Adipose tissue (tissue), 3 donors: ENCODE measurements at regions not wholly inside any gene's neighbourhood (a gene's known extent, or its start where the extent isn't known, plus 50 kb on each side); places are given as distances from the start of the nearest gene placed in this dataset.

ENCODE experiments used
- H3K27ac ChIP-seq: one replicate; pipeline ENCODE4 v1.5.1; 2013; ENCODE audit warnings: low read depth, low read length
- WGBS, 3 donors: extraction: QIAGEN DNeasy Blood & Tissue Kit; methylation state at CpG; one replicate each; pipeline ENCODE4 v1.1.7; 2013; 5-methylcytosine and 5-hydroxymethylcytosine counted together
- donor health status: healthy with polysubstance abuse.
- donor health status: Bipolar disorder and iron deficiency.
- donor health status: healthy.

DNA sequence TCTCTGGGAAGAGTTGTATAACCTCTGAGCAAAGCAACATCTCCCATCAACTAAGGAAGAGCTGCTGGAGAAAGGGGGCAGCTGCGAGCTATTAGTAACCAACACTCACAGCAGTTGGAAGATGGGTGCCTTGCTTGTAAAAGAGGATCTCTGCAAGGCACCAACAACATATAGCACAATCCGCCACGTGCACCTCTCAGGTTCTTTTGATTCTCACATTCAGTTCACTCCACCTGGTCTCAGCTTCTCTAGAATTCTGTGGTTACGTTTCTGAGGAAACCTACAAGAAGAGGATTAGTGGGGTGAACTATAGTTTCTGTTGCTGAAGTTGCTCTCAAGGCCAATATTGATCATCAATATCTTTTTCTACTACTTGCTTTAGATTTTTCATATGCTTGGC is 117.1 kb downstream of the RPS24 start:
- WGBS, 3 donors: 87 to 91% (median 89%) methylated on average over 4 of the region's 4 CpGs
- H3K27ac ChIP-seq: no peak overlapping the region

DNA sequence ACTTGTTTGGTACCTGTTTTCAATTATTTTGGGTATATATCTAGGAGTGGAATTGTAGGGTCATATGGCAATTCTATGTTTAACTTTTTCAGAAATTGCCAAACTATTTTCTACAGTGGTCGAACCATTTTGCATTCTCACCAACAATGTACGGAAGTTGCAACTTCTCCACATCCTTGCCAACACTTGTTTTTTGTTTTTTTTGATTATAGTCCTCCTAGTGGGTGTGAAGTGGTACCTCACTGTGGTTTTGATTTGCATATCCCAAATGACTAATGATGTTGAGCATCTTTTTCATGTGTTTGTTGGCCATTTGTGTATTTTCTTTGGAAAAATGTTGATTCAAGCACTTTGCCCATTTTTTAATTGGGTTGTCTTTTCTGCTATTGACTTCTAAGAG is 122.1 kb downstream of the RPS24 start:
- 79 to 88% (median 81%) methylated on average over 2 of the region's 2 CpGs for WGBS, 3 donors
- H3K27ac ChIP-seq: no peak overlapping the region

GRCh38 chr10:78160591-78160990 is 126.9 kb downstream of the RPS24 start:
- no peak overlapping the region for H3K27ac ChIP-seq

GRCh38 chr10:78162853-78163252 is 129.2 kb downstream of the RPS24 start:
- H3K27ac ChIP-seq: no peak overlapping the region
- WGBS, 3 donors: 94 to 96% (median 94%) methylated on average over 3 of the region's 3 CpGs

More at GRCh38 chr10:78160591-78160990, 126.9 kb downstream of the RPS24 start:
- WGBS, 3 donors: 82 to 87% (median 83%) methylated on average over 5 of the region's 5 CpGs

GRCh38 chr10:78164702-78165101 is 131.0 kb downstream of the RPS24 start:
- 73 to 80% (median 75%) methylated on average over 16 of the region's 16 CpGs for WGBS, 3 donors
- no peak overlapping the region for H3K27ac ChIP-seq

- 87 to 98% (median 93%) methylated on average over 4 of the region's 4 CpGs for WGBS, 3 donors
- no peak overlapping the region for H3K27ac ChIP-seq
Observed at GRCh38 chr10:78165172-78165571, 131.5 kb downstream of the RPS24 start.

DNA sequence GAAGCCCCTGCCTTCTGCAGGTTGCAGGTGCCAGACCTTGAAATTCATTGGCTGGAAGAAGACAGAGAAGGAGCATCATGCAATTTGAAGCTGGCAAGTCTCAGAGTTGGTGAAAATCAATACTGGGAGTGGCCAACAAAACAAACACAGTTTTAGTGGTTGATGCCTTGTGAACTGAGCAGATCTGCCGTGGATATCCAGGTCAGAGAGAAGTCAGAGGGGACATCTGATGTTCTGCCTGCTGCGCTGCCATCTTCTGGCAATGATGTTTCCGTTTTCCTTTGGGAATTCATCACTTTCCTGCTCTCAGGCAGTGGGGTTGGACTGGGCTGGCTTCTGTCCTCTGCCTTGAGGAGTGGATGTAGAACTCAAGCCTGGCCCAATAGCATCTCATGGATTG is 132.0 kb downstream of the RPS24 start:
- WGBS, 3 donors: 46 to 81% (median 67%) methylated on average over 3 of the region's 3 CpGs
- no peak overlapping the region for H3K27ac ChIP-seq

DNA sequence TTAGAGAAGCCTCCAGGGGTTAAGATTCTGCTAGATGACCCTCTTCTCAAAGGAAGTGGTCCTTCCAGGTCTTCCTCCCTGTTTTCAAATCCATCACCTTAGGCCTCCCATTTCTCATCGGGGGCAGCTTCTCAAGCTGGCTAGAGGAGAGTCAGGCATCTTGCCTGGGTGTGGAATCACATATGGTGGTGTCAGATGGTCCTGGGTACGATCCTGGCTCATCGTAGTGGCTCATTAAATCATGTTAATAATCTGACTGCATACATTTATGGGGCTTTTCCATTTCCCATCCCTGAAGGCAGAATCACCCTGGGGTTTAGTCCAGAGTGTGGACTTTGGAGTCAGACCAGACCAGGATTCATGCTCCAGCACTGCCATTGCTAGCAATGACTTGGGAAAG is 132.6 kb downstream of the RPS24 start:
- H3K27ac ChIP-seq: no peak overlapping the region
- 86 to 92% (median 91%) methylated on average over 3 of the region's 3 CpGs for WGBS, 3 donors

- WGBS, 3 donors: 62 to 77% (median 73%) methylated on average over 4 of the region's 4 CpGs
- H3K27ac ChIP-seq: no peak overlapping the region
Observed at GRCh38 chr10:78169214-78169613, 135.6 kb downstream of the RPS24 start.

GRCh38 chr10:78170026-78170475 is 136.4 kb downstream of the RPS24 start:
- 77 to 84% (median 79%) methylated on average over 3 of the region's 3 CpGs for WGBS, 3 donors

DNA sequence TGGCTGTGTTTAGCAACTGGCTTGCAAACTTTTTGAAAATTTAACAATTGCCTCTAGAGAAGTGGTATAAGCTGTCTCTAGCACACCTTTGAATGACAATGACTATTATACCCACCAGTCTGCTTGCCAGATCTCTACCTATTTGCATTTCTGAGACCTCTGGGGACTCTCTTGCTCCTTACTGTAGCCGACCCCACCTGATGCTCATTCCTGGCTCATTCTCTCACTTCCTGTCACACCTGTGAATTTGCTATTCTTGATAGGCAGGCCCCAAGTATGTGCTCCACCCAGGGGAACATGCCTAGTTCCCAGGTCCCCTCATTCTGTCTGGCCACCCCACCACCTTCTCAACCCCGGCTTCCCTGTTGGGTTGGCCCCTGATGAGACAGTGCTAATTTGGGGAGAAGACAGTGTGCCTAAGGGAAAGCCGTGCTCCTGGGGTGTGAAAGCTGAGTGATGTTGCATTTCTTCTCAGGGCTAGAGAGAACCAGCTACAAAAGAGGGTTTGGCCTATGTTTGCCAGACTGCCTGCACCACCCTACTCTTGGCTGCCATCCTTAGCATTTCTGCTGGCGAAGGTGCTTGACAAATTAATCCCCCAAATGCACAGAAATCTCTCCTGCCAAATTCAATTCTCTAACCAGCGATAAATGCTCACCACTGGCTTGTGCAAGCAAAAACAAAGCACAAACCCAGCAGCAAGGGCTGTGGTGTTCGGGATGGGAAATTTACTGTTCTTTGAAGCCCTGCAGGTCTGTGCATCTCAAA is 138.2 kb downstream of the RPS24 start:
- 80 to 87% (median 85%) methylated on average over 6 of the region's 6 CpGs for WGBS, 3 donors
- no peak overlapping the region for H3K27ac ChIP-seq

More at GRCh38 chr10:78170026-78170475, 136.4 kb downstream of the RPS24 start:
- no peak overlapping the region for H3K27ac ChIP-seq

DNA sequence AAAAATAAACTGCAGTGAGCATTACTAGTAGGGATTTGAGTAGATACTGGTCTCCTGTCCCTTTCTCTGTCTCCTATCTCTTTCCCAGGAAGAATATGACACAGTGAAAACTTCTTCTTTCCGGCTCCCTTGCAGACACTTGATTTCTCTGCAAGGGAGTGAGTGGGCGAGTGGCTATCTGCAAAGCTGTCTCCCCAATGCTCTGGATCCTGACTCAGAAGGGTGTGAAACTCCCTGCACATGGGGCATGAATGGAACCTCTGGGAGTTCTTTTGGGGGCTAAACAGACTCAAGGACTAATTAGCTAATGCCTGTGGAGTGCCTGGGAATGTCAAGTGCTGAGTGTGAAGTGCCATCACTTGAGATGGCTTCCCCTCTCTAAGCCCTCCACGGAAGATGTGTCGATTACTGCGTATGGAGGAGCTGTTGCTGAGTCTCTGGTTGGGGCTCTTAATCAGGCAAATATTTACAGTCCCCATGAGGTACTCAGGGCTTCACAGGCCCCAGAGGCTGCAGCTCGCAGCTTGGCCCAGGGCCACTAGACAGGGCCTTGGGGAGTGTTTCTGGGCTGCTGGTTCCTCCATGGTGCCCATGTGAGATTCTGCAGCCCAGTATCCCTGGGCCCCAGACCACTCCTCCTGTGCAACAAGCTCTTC is 139.8 kb downstream of the RPS24 start:
- no peak overlapping the region for H3K27ac ChIP-seq
- WGBS, 3 donors: 78 to 91% (median 87%) methylated on average over 6 of the region's 6 CpGs

GRCh38 chr10:78175444-78176015 is 141.9 kb downstream of the RPS24 start:
- no peak overlapping the region for H3K27ac ChIP-seq
- WGBS, 3 donors: 38 to 70% (median 43%) methylated on average over 5 of the region's 5 CpGs

DNA sequence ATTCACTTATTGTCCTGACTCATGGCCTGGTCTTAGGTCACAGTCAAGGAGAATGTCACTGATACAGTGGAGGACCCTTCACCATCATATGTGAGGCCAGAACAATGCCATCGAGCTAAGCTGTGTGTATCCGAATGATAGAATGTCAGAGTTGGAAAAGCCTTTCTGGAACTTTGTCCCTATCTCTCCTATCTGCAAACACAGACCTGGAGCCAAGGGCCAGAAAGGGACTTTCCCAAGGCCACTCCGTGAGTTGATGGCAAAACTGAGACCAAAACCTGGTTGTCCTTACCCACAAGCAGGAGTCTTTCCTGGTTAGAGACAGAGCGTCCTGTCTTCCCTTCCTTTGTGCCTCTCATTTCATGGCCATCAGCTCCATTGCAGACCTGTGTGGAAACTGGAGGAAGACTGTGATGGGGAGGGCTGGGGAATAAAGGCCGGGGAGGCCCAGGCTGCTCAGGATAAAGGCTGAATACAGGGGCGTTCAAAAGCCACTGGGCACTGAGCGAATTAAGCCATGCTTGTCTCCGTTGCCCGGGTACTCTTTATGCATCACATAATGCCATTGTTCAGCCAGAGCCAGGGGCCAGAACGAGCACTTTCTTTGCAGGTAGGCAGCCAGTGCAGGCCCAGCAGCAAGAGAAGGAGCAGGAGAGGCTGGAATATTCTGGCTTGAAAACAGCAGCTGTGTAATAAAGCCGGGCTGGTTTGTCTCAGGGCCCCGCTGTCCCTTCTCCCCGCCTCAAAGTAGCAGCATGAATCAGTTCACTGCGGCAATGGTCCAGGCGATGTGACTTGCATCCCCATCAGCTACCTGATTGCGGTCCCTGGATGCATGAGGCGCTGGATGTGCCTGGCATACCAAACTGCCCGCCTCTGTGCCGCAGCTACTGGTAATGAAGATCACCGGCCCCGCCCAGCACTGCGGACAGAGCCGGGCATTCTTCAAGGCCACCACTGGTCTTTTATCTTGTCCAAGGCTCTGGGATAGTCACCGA is 143.0 kb downstream of the RPS24 start:
- WGBS, 3 donors: 86 to 96% (median 95%) methylated on average over 24 of the region's 24 CpGs
- no peak overlapping the region for H3K27ac ChIP-seq

GRCh38 chr10:78177491-78178185 is 144.0 kb downstream of the RPS24 start:
- H3K27ac ChIP-seq: no peak overlapping the region
- 69 to 83% (median 81%) methylated on average over 20 of the region's 20 CpGs for WGBS, 3 donors

DNA sequence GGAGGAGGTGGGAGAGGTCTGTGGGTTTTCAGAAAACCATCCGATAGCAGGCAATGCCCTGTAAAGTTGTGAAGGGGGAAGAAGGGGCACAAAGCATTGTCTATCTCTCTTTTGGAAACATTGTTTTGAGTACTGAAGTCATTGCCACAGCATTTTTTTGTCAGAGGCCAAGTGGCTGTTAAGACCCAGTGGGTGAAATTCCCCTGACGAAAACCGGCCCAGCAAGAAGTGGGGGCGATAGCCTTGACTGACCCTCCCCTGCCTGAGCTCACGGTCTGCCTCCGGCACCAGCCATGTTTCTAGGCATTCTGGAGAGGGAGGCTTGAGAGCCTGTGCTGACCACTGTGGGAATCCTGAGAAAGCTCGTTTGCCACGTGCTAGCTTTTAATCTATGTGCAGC is 144.7 kb downstream of the RPS24 start:
- no peak overlapping the region for H3K27ac ChIP-seq
- 35 to 87% (median 72%) methylated on average over 8 of the region's 8 CpGs for WGBS, 3 donors

DNA sequence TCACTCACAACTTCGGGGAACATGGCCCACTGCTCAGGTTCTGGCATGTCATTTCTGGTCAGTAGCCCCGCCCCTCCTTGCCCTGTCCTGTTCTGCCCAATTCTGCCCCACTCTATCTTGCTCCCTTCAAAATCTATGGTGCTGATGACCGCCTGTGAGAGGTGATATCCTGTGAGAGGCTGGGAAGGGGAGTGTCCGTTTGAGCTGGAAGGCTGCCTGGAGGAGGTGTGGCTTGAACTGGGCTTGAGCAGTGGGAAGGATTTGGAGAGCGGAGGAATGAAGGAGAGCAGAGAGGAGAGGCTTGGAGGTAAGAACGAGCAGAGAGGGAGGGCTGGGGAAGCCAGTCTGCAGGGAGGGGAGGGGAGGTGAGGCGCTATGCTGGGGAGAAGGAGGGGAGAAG is 145.3 kb downstream of the RPS24 start:
- 33 to 58% (median 50%) methylated on average over 7 of the region's 7 CpGs for WGBS, 3 donors
- no peak overlapping the region for H3K27ac ChIP-seq
